ACC112 (cell line): ENCODE measurements at regions not wholly inside any gene's neighbourhood (a gene's known extent, or its start where the extent isn't known, plus 50 kb on each side); places are given as distances from the start of the nearest gene placed in this dataset.
"Not testable (repeated sequence)": the region's sequence is repeated elsewhere in the genome, so short reads cannot be mapped to it uniquely, and the experiment has no call there.

ENCODE experiments used
- H2AFZ ChIP-seq: fragments of 200-600 bp; sonication (generic); one replicate; pipeline ENCODE4 v1.6.0; 2017; ENCODE audit warnings: antibody characterized with exemption, low read length; ENCODE audit not compliant: unreplicated experiment
- H3K27ac ChIP-seq: fragments of 200-600 bp; sonication (generic); 2 replicates; pipeline ENCODE4 v1.5.1; 2014; ENCODE audit warnings: low read depth, mild to moderate bottlenecking, antibody characterized with exemption, low read length, moderate library complexity
- H3K27me3 ChIP-seq: fragments of 200-600 bp; sonication (generic); 2 replicates; pipeline ENCODE4 v1.6.1; 2014; ENCODE audit warnings: mild to moderate bottlenecking, antibody characterized with exemption, low read length, moderate library complexity, mixed read lengths; ENCODE audit not compliant: insufficient read depth
- H3K36me3 ChIP-seq: fragments of 200-600 bp; sonication (generic); 2 replicates; pipeline ENCODE4 v1.6.1; 2016; ENCODE audit warnings: mild to moderate bottlenecking, antibody characterized with exemption, low read length, moderate library complexity, mixed read lengths; ENCODE audit not compliant: insufficient read depth
- H3K4me1 ChIP-seq: fragments of 200-600 bp; sonication (generic); one replicate; pipeline ENCODE4 v1.6.1; 2016; ENCODE audit warnings: low read length, mixed read lengths; ENCODE audit not compliant: insufficient read depth, unreplicated experiment, control insufficient read depth
- H3K4me3 ChIP-seq: fragments of 200-600 bp; sonication (generic); 2 replicates; pipeline ENCODE4 v1.5.1; 2014; ENCODE audit warnings: mild to moderate bottlenecking, low read depth, low read length
- H3K79me2 ChIP-seq: fragments of 200-600 bp; sonication (generic); one replicate; pipeline ENCODE4 v1.6.0; 2016; ENCODE audit warnings: low read length; ENCODE audit not compliant: control insufficient read depth, unreplicated experiment, insufficient read depth

DNA sequence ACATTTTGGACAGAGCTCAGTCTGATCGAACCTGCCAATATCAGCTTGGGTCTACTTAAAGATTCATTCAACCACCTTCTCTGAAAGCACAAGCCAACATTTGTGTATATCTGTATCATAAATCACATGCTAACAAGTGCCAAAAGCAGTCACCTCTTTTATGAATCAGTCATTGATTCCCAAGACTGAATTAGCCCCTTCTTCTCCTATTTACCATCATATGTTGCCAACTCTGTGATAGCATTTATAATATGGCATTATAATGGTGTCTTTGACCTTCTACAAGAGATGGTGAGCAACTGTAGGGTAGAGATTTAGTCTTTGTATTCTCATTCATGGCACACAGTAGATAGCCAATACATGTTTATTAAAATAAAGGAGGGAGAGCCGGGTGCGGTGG, 61.4 kb downstream of the DDX53 start:
- no peak overlapping the region for H3K27ac ChIP-seq
- H3K79me2 ChIP-seq: no peaks in the 10 kb centered on the region
- no peak overlapping the region for H3K4me3 ChIP-seq
- no peaks in the 10 kb centered on the region for H3K4me1 ChIP-seq
- no peak overlapping the region for H2AFZ ChIP-seq
- H3K36me3 ChIP-seq: no peaks in the 10 kb centered on the region
- H3K27me3 ChIP-seq: no peaks in the 10 kb centered on the region

DNA sequence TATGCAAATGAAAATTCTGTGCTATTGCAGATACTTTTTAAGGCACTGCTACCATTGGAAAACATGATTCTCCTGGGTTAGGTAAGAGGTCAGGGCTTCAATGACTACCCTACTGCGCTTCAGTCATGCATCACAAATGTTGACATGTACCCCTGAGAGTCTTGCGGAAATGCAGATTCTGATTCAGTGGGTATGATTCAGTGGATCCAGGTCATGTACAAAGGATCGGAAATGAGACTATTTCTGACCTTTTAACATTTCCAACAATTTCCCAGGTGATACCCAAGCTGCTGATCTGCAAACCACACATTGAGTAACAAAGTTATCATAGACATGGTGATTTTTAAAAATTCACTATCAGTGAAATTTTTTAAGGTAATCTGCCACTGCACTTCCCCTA, 62.6 kb downstream of the DDX53 start:
- H3K4me1 ChIP-seq: no peaks in the 10 kb centered on the region
- no peaks in the 10 kb centered on the region for H3K79me2 ChIP-seq
- H2AFZ ChIP-seq: no peak overlapping the region
- no peak overlapping the region for H3K27ac ChIP-seq
- H3K36me3 ChIP-seq: no peaks in the 10 kb centered on the region
- H3K27me3 ChIP-seq: no peaks in the 10 kb centered on the region
- H3K4me3 ChIP-seq: no peak overlapping the region

- Histone ChIP-seq H3K27ac (no peak overlapping the region), H3K79me2 (no peaks in the 10 kb centered on the region), H3K27me3 (no peaks in the 10 kb centered on the region), H2AFZ (no peak overlapping the region), H3K36me3 (no peaks in the 10 kb centered on the region), H3K4me1 (no peaks in the 10 kb centered on the region), H3K4me3 (no peak overlapping the region)
These were observed 67.0 kb downstream of the DDX53 start for GRCh38 chrX:23066588-23067281.

DNA sequence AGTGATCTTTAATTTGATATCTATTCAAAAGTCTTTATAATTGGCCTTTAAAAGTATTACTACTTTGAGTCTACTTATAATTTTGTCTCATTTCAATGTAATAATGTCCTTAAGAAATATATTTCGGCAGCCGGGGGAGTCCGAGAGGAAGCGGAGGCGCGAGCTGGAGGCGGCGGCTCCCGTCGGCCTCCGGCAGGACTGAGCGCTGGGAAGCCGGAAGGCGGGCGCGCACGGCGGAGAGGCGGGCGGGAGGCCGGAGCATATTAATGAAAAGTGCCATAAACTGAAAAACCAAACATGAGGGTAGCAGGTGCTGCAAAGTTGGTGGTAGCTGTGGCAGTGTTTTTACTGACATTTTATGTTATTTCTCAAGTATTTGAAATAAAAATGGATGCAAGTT, 75.7 kb downstream of the DDX53 start:
- not testable (repeated sequence) for H3K27me3 ChIP-seq, H2AFZ ChIP-seq, H3K79me2 ChIP-seq, H3K36me3 ChIP-seq, H3K27ac ChIP-seq, H3K4me1 ChIP-seq, H3K4me3 ChIP-seq

- Histone ChIP-seq H2AFZ (no peak overlapping the region), H3K36me3 (no peaks in the 10 kb centered on the region), H3K27me3 (no peaks in the 10 kb centered on the region), H3K4me1 (no peaks in the 10 kb centered on the region), H3K27ac (no peak overlapping the region), H3K79me2 (no peaks in the 10 kb centered on the region), H3K4me3 (no peak overlapping the region)
These were observed 79.6 kb downstream of the DDX53 start for GRCh38 chrX:23079347-23079746.

- Histone ChIP-seq H2AFZ (no peak overlapping the region), H3K4me3 (no peak overlapping the region), H3K27me3 (no peaks in the 10 kb centered on the region), H3K4me1 (no peaks in the 10 kb centered on the region), H3K79me2 (no peaks in the 10 kb centered on the region), H3K27ac (no peak overlapping the region), H3K36me3 (no peaks in the 10 kb centered on the region)
These were observed 101.1 kb downstream of the DDX53 start for GRCh38 chrX:23100826-23101225.

DNA sequence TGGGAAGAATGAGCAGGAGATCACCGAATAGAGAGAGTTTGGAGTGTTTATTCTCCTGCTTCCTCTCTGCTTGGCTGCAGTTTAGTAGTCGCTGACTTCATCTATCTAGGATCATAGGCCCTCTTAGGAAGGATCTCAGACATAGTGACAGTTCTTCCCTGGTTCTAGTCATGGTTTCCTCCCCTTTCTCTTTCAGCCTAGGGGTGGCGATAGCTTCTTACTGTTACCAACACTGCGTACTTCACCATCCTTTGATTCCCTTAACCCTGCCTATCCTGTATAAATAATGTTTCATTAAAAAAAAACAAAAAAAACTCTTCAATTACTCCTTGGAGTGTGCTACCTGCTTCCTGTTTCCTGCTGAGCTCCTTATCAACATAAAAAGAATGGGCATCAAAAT, 103.8 kb downstream of the DDX53 start:
- no peaks in the 10 kb centered on the region for H3K79me2 ChIP-seq
- no peak overlapping the region for H3K4me3 ChIP-seq
- H2AFZ ChIP-seq: no peak overlapping the region
- no peaks in the 10 kb centered on the region for H3K4me1 ChIP-seq
- no peaks in the 10 kb centered on the region for H3K27me3 ChIP-seq
- H3K36me3 ChIP-seq: no peaks in the 10 kb centered on the region
- no peak overlapping the region for H3K27ac ChIP-seq

- Histone ChIP-seq H3K79me2 (no peaks in the 10 kb centered on the region), H2AFZ (no peak overlapping the region), H3K4me3 (no peak overlapping the region), H3K4me1 (no peaks in the 10 kb centered on the region), H3K36me3 (no peaks in the 10 kb centered on the region), H3K27ac (no peak overlapping the region), H3K27me3 (no peaks in the 10 kb centered on the region)
These were observed 114.5 kb downstream of the DDX53 start for GRCh38 chrX:23114241-23114640.

GRCh38 chrX:23115651-23116050, 115.9 kb downstream of the DDX53 start:
- Histone ChIP-seq H3K27me3 (no peaks in the 10 kb centered on the region), H3K4me3 (no peak overlapping the region), H3K79me2 (no peaks in the 10 kb centered on the region), H3K27ac (no peak overlapping the region), H3K4me1 (no peaks in the 10 kb centered on the region), H2AFZ (no peak overlapping the region), H3K36me3 (no peaks in the 10 kb centered on the region)

DNA sequence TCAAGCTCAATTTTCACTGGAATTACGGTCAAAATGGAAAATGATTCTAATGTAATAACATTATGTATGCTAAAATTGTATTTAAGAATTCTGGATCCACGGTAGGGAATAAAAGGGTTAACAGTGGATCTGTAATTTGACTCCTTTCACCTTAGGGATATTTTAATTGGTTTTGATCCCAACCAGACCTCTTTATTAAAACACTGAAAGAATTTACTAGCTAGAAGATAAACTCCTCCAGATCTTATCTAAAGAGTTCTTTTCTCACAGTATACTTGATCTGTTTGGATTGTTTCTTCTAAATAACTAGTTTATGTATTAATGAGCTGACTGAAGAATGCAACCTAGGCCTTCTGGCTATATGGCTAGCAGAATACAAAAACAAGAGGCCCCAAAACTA, 118.4 kb downstream of the DDX53 start:
- Histone ChIP-seq H3K4me1 (no peaks in the 10 kb centered on the region), H2AFZ (no peak overlapping the region), H3K36me3 (no peaks in the 10 kb centered on the region), H3K27ac (no peak overlapping the region), H3K4me3 (no peak overlapping the region), H3K79me2 (no peaks in the 10 kb centered on the region), H3K27me3 (no peaks in the 10 kb centered on the region)

DNA sequence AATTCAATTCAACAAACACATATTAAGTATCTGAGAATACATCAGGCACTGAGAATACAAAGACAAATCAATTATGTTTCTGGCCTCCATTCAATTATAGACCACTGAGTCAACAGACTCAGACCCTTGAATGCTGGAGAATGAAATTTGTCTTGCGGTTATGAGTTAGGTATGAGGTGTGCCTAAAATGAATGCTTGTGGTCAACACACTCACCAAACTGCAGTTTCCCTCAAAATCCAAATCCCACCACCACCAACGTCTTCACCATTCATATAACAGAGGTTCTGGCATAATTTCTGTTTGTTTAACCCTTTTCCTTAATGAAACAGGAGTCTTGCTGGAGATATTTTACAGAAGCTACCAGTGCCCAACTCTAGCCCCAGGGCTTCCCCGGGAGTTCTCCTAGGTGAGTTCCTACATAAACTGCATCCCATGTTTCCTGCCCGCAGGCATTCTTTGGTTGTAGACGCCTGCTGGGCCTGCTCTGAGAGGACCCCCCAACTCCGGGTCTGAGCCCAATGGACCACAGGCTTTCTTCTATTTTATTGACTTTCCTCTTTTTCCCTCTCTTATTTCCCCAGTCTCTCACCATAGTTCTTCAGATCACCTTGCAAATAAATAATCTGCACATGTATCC, 119.2 kb downstream of the DDX53 start:
- no peaks in the 10 kb centered on the region for H3K27me3 ChIP-seq
- no peak overlapping the region for H3K27ac ChIP-seq
- no peaks in the 10 kb centered on the region for H3K4me1 ChIP-seq
- no peaks in the 10 kb centered on the region for H3K79me2 ChIP-seq
- H2AFZ ChIP-seq: no peak overlapping the region
- H3K4me3 ChIP-seq: no peak overlapping the region
- H3K36me3 ChIP-seq: no peaks in the 10 kb centered on the region
